NOMO-1 treated with dmso at 0.1 percent for 144 hours (cell line): ENCODE measurements at regions not wholly inside any gene's neighbourhood (a gene's known extent, or its start where the extent isn't known, plus 50 kb on each side); places are given as distances from the start of the nearest gene placed in this dataset.
"Not testable (repeated sequence)": the region's sequence is repeated elsewhere in the genome, so short reads cannot be mapped to it uniquely, and the experiment has no call there.

Source experiments
- DNase-seq: peaks from one replicate; lab custom pipeline; 2025; ENCODE audit not compliant: unreplicated experiment; lab: John Stamatoyannopoulos, UW

GRCh38 chr6:112459758-112460304 lies 112.7 kb downstream of the RFPL4B start:
- no peak for DNase-seq

GRCh38 chr6:112464901-112465665 lies 118.0 kb downstream of the RFPL4B start:
- DNase-seq: no peak

GRCh38 chr6:112466373-112467151 lies 119.4 kb downstream of the RFPL4B start:
- peak; percentile 79 for DNase-seq

- no peak for DNase-seq
Measured at GRCh38 chr6:112468359-112468758, 121.2 kb downstream of the RFPL4B start.

- no peak for DNase-seq
Measured at GRCh38 chr6:112469306-112469705, 122.2 kb downstream of the RFPL4B start.

GRCh38 chr6:112470376-112470775 lies 123.2 kb downstream of the RFPL4B start:
- no peak for DNase-seq

GRCh38 chr6:112470950-112471349 lies 123.8 kb downstream of the RFPL4B start:
- no peak for DNase-seq

GRCh38 chr6:112475083-112475482 lies 128.0 kb downstream of the RFPL4B start:
- no peak for DNase-seq

- no peak for DNase-seq
Measured at GRCh38 chr6:112477125-112477524, 130.0 kb downstream of the RFPL4B start.

- DNase-seq: no peak
Measured at GRCh38 chr6:112478036-112478435, 130.9 kb downstream of the RFPL4B start.

GRCh38 chr6:112479975-112480374 lies 132.8 kb downstream of the RFPL4B start:
- DNase-seq: not testable (repeated sequence)

GRCh38 chr6:112480553-112480952 lies 133.4 kb downstream of the RFPL4B start:
- DNase-seq: no peak

GRCh38 chr6:112481211-112481610 lies 134.1 kb downstream of the RFPL4B start:
- DNase-seq: no peak

GRCh38 chr6:112482373-112482772 lies 135.2 kb downstream of the RFPL4B start:
- DNase-seq: no peak

- no peak for DNase-seq
Measured at GRCh38 chr6:112485120-112485826, 138.1 kb downstream of the RFPL4B start.

- DNase-seq: no peak
Measured at GRCh38 chr6:112485827-112486212, 138.7 kb downstream of the RFPL4B start.

- no peak for DNase-seq
Measured at GRCh38 chr6:112486454-112486853, 139.3 kb downstream of the RFPL4B start.

GRCh38 chr6:112488238-112488637 lies 141.1 kb downstream of the RFPL4B start:
- DNase-seq: no peak

GRCh38 chr6:112501705-112502104 lies 154.6 kb downstream of the RFPL4B start:
- DNase-seq: no peak

- no peak for DNase-seq
Measured at GRCh38 chr6:112502351-112503090, 155.4 kb downstream of the RFPL4B start.

GRCh38 chr6:112503091-112503596 lies 156.0 kb downstream of the RFPL4B start:
- DNase-seq: no peak
